Calu3 (cell line): ENCODE measurements at regions not wholly inside any gene's neighbourhood (a gene's known extent, or its start where the extent isn't known, plus 50 kb on each side); places are given as distances from the start of the nearest gene placed in this dataset.

Source experiments
- BruUV-seq: library from RNA; stranded (reverse); fragments of 400-500 nt; replicated peaks from 2 replicates; lab custom pipeline; 2021; lab: Mats Ljungman, UMichigan
- CTCF ChIA-PET: fragments of 300-600 bp; sonication (Branson Sonifier 250); formaldehyde crosslinking; loops from one replicate; lab custom pipeline; 2022; ENCODE audit warnings: antibody characterized with exemption; lab: Charles Lee
- DNase-seq: peaks from one replicate; pipeline ENCODE4 v3.0.0; 2022
- H3K27ac Mint-ChIP-seq: one replicate; pipeline ENCODE4 v1.8.0; 2022; ENCODE audit warnings: mixed read lengths; ENCODE audit not compliant: unreplicated experiment
- H3K27me3 Mint-ChIP-seq: one replicate; pipeline ENCODE4 v1.8.0; 2022; ENCODE audit warnings: mixed read lengths; ENCODE audit not compliant: unreplicated experiment
- H3K36me3 Mint-ChIP-seq: one replicate; pipeline ENCODE4 v1.8.0; 2022; ENCODE audit warnings: mild to moderate bottlenecking, moderate library complexity, mixed read lengths; ENCODE audit not compliant: insufficient read depth, unreplicated experiment
- H3K4me1 Mint-ChIP-seq: one replicate; pipeline ENCODE4 v1.8.0; 2022; ENCODE audit warnings: mild to moderate bottlenecking, low read depth, mixed read lengths; ENCODE audit not compliant: unreplicated experiment
- H3K4me3 Mint-ChIP-seq: one replicate; pipeline ENCODE4 v1.8.0; 2022; ENCODE audit warnings: mild to moderate bottlenecking, low read depth, moderate library complexity, mixed read lengths; ENCODE audit not compliant: unreplicated experiment
- H3K9me3 Mint-ChIP-seq: one replicate; pipeline ENCODE4 v1.8.0; 2022; ENCODE audit warnings: low read depth, mixed read lengths; ENCODE audit not compliant: unreplicated experiment
- CTCF ChIP-seq: fragments of 200-600 bp; IDR thresholded peaks from one replicate; pipeline ENCODE4 v1.8.0; 2022; ENCODE audit warnings: antibody characterized with exemption; ENCODE audit not compliant: unreplicated experiment
- intact Hi-C: fragments of 100-400 bp; cut with micrococcal nuclease; formaldehyde crosslinking; loops from one replicate; pipeline ENCODE4 v1.10.0; 2022; ENCODE audit not compliant: unreplicated experiment

DNA sequence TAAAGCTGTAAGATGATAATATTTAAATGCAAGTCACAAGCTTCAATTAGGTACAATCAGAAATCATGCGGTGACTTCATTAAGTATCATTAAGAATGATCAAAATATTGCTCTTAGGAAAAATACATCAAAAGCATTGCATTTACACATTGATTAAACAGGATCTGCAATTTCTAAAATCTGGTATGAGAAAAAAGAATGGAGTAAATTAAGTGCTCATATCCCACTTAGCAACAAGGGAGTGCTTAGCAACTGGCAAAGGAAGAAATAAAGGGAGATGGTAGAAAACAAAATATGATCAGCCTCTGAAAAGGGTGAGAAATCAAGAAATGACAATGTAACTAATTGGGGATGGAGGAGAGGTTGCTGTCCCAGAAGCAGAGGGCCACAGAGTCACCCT, 1918.2 kb upstream of the PIK3C3 start:
- CTCF ChIA-PET, result interaction anchor here (0.6 kb wide), 1 partner anchor 184 kb away, joined by 4 read pairs; no protein-coding TSS in a partner anchor
- H3K27ac Mint-ChIP-seq, result no peak overlapping the region
- no peaks in the 10 kb centered on the region for H3K9me3 Mint-ChIP-seq
- H3K4me3 Mint-ChIP-seq, result no peak overlapping the region
- intact Hi-C loops, result no loop called here
- TF ChIP-seq CTCF, result no peak
- H3K4me1 Mint-ChIP-seq, result peaks cover 14% of the 10 kb centered on the region
- no TSS peak for BruUV-seq
- H3K36me3 Mint-ChIP-seq, result no peaks in the 10 kb centered on the region
- no peaks in the 10 kb centered on the region for H3K27me3 Mint-ChIP-seq
- no peak for DNase-seq

DNA sequence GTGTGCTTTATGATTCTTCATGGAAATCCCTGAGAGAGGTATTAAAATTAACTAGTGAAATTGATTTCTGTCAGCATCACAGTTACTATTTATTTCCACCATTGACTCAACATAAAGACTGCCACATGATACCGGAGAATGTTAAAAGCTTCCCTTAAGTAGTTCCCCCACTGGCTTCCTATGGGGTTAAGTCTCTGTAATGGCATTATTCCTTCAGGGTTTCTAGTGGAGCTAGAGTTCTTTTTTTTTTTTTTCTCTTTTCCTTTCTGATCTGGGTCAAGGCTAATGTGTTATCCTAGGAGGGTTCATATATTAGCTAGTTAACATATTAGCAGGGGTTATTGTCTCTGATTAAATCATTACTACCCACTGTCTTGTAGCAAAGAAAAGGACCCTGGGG, 1919.1 kb upstream of the PIK3C3 start:
- intact Hi-C loops, result no loop called here
- no peak overlapping the region for H3K27ac Mint-ChIP-seq
- H3K9me3 Mint-ChIP-seq, result no peaks in the 10 kb centered on the region
- no TSS peak for BruUV-seq
- no peaks in the 10 kb centered on the region for H3K36me3 Mint-ChIP-seq
- DNase-seq, result no peak
- CTCF ChIA-PET, result no interaction called here
- no peak for TF ChIP-seq CTCF
- H3K4me1 Mint-ChIP-seq, result peaks cover 16% of the 10 kb centered on the region
- H3K4me3 Mint-ChIP-seq, result no peak overlapping the region
- no peaks in the 10 kb centered on the region for H3K27me3 Mint-ChIP-seq

DNA sequence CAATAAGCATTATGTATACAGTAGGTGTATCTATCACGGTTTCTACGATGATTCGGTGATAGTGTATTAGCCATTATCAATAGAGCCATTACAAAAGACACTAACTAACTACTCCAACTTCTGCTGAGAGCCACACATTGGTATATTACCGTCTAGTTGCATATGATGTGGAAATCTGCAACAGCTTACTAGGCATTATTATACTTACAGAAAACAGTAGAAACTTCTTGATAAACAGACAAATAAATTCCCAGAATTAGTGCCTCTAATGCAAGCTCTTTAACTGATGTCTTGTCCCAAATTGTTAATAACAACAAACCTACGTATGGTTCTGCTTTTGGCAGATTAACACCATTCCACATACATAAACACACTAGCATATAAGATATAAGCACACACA, 1923.0 kb upstream of the PIK3C3 start:
- peaks cover 16% of the 10 kb centered on the region for H3K4me1 Mint-ChIP-seq
- H3K36me3 Mint-ChIP-seq, result no peaks in the 10 kb centered on the region
- H3K27ac Mint-ChIP-seq, result peak overlapping the region; percentile 54
- no peak overlapping the region for H3K4me3 Mint-ChIP-seq
- intact Hi-C loops, result no loop called here
- DNase-seq, result no peak
- H3K27me3 Mint-ChIP-seq, result no peaks in the 10 kb centered on the region
- CTCF ChIA-PET, result no interaction called here
- H3K9me3 Mint-ChIP-seq, result no peaks in the 10 kb centered on the region
- BruUV-seq, result no TSS peak
- TF ChIP-seq CTCF, result no peak

- Mint-ChIP-seq H3K4me3 (no peak overlapping the region), H3K4me1 (peaks cover 16% of the 10 kb centered on the region), H3K27ac (peak overlapping the region; percentile 54), H3K36me3 (no peaks in the 10 kb centered on the region), H3K27me3 (no peaks in the 10 kb centered on the region), H3K9me3 (no peaks in the 10 kb centered on the region)
- no peak for DNase-seq
- CTCF ChIA-PET, result no interaction called here
- intact Hi-C loops, result no loop called here
- no peak for TF ChIP-seq CTCF
- no TSS peak for BruUV-seq
These were observed 1923.6 kb upstream of the PIK3C3 start for GRCh38 chr18:40031435-40031834.
